Kidney glomerular epithelial cell (primary cell): ENCODE measurements at regions not wholly inside any gene's neighbourhood (a gene's known extent, or its start where the extent isn't known, plus 50 kb on each side); places are given as distances from the start of the nearest gene placed in this dataset.

ENCODE experiments used
- DNase-seq: peaks from one replicate; lab custom pipeline; 2025; lab: John Stamatoyannopoulos, UW

DNA sequence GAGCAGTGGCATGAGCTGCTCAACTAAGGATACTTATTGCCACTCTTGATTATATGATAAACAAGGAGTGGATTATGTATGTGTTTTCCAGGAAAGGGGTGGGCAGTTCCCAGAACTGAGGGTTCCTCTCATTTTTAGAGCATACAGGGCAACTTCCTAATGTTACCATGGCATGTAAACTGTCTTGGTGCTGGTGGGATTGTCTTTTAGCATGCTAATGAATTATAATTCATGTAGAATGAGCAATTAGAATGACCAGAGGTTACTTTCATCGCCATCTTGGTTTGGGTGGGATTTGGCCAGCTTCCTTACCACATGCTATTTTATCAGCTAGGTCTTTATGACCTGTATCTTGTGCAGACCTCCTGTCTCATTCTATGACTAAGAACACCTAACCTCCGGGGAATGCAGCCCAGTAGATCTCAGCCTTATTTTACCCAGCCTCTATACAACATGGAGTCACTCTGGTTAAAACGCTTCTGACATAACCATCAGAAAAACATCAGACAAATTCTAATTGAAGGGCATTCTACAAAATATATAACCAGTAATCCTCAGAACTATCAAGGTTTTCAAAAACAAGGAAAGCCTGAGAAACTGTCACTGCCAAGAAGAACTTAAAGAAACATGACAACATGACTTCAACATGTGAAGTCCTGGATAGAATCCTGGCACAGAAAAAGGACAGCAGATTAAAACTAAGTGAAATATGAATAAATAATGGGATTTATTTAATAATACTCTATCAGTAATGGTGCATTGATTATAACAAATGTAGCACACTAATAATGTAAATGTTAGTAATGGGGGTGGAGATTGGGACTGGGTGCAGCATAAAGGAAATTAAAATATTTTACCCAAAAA, 365.0 kb downstream of the SEMA3D start:
- DNase-seq: no peak

- no peak for DNase-seq
Measured at GRCh38 chr7:84820481-84820880, 366.4 kb downstream of the SEMA3D start.

DNA sequence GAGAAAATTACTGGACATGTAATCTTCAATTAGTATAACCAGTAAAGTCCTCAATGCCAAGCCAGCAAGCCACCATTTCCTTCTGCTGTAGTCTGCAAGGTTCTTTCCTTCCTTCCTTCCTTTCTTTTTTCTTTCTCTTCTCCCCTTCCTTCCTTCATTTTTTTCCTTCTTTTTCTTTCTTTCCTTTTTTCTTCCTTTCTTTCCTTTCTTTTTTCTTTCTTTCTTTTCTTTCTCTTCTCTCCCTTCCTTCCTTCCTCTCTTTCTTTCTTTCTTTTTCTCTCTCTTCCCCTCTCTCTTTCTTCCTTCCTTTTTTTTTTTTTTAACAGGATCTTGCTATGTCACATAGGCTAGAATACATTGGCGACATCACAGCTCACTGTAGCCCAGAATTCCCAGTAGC, 369.8 kb downstream of the SEMA3D start:
- no peak for DNase-seq

DNA sequence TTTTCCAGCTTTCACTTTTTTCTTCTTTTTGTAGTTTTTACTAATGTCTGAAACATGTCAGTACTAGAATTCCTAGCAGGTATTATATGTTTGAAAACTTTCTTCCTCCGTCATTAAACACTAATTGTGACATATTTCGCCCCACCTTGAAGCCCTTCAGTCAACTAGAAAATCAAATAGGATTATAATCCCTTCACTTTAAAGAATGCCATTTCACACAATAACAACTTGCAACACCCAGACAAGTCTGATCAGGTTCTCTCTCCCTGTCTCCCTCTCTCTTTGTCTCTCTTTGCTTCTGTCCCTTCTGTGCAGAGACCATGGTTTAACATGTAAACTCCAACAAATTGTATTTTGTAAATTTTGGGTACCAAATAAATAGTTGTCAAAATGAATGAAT, 373.5 kb downstream of the SEMA3D start:
- DNase-seq: no peak

DNA sequence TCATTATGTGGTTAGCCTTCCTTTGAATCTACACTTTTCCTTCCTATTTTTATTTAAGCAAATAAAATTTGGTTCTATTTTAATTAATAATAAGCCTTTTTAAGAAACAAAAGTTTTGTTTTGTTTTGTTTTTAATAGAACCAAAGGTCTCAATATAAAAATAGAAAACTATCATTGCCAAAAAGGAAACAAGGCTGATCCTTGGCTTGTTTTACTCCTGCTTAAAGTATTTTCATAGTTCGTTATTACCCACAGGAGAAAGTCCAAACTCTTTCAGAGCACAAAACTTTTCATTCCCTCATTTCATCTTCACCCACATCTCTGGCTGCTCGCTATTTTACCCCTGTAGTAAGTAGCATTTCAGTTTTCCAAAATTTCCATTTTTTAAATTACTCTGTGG, 374.8 kb downstream of the SEMA3D start:
- DNase-seq: no peak

DNA sequence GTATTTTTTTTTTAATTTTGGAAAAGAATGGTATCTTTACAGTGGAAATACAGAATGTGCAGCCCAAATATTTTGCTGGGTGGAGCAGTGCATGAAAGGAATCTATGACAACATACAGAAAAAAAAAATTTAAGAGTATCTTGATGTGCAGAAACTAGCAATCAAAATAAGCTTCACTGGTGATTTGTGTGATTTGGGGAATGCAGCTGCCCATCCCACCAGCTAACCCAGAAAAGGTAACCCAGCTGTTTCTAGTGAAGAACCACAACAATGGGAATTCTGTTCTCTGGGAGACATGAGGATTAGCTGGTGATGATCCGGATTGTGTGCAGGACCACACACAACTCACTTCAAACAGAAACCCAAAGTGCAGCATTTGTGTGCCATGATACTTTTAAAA, 375.5 kb downstream of the SEMA3D start:
- DNase-seq: no peak

DNA sequence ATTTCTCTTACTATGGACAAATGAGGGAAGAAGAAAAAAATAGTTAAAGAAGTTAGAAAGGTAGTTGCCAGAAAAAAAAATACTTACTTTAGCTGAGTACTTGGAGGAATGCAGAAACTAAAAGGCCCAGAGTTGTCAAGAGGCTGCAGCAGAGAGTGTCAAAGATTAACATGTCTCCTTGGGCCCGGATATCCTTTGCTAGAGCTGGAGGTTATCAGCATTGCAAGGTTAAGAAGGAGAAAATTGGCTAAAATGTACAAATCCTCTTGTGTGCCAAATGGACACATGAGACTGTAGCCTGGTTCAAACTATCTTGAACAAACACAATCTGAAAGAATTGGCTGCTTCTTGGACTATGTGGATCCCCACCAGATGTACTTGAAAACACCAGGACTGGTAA, 377.0 kb downstream of the SEMA3D start:
- no peak for DNase-seq

DNA sequence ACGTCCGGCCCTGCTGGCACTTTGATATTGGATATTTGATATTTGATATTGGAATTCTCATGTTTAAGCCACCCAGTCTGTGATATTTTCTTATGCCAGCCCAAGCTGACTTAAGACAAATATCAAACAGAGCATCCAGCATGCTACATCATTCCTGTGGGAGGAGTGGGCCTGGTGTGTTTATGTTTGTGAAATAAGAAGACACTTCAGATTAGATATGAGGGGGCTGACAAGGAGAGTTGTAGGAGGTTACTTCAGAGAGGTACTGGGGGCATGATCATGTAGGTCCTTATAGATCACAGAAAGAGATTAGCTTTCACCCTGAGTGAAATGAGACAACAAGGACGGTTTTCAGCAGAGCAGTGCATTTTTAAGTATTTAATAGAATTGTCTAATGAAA, 382.9 kb downstream of the SEMA3D start:
- DNase-seq: no peak

- no peak for DNase-seq
Measured at GRCh38 chr7:84801396-84801795, 385.5 kb downstream of the SEMA3D start.

DNA sequence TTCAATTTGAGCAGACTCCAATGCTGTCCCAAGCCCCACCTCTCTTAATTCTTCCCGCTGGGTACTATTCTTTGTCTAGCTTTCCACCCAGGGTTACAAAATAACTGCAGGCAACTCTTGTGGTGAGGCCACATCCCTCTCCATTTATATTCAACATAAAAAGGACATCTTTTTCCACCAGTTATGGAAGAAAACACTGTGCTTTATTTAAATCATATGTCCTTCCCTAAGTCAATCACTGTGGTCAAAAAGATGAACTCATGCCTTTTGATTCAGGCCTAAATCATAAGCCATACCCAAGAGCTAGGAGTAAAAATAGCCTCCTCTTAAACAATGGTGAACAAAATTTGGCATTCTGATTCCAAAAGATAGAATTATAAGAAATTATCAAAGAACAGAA, 386.0 kb downstream of the SEMA3D start:
- DNase-seq: no peak

DNA sequence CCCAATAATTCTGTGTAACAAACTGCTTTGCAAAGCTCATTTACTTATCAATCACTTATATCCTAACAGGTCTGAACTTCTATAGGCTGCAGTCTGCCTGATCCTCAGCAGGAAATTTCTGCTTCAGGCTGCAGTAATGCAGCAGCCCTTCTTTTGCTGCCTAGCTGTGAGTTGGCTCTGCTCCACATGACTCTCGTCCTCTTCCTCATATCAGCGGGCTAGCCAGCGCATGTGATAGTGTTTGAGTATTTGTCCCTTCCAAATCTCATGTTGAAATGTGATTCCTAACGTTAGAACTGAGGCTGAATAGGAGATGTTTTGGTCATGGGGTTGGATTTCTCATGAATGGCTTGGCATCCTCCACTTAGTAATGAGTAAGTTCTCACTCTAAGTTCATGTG, 387.8 kb downstream of the SEMA3D start:
- DNase-seq: no peak

DNA sequence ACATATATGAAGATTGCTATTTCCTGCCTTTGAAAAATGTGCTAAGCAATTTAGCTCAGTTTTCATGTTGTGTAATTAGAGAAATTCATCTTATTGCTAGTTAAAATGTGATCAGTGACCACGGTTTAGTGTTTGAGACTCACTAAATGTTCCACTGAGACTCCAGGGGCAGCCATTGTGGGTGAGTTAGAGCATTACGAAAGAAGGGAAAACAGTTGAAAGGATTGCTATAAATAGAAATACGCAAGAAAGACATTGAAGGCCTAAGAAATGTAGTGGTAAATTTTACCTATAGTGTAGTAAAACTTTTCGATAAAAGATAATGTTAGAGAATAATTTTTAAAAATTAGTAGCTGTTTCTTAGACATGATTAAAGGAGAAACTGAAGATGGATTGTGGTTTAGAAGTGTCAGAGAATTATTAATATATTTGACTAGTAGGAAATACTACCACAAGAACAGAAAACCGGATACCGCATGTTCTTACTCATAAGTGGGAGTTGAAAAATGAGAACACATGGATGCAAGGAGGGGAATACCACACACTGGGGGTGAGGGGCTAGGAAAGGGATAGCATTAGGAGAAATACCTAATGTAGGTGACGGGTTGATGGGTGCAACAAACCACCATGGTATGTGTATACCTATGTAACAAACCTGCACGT, 394.5 kb downstream of the SEMA3D start:
- no peak for DNase-seq

DNA sequence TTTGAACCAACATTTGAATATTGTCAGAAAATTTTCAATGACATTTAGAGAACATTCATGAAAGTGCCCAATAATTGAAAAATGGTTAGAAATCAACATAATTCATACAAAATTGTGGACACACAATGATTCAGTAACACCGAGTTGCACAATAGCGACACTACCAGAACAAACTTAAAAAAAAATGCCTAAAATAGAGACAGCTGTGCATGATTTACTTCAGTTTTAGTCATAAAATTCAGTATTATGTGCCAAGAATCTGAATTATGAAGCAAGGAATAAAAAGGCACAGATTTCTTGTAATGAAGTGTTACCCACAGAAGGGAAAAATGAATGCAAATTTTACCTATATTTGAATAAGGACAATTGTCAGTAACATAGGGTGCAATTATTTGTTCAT, 396.0 kb downstream of the SEMA3D start:
- DNase-seq: no peak

DNA sequence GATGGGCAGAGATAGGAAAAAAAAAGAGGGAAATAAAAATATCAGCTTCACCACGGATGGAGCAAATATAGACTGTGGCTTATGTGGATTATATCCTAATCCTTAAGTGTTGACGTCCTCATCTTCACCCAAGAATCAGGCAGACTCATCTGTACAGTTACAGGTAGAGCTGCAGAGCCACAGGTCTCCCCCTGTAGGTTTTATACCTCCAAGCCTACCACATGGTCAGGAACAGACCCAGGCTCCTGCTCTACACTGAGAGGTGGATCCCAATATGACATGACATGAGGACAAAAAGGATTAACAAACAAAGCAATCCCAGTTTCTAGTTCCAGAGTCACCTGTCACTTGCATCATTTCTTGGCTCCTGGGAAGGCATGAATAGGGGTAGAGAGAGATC, 400.8 kb downstream of the SEMA3D start:
- no peak for DNase-seq

DNA sequence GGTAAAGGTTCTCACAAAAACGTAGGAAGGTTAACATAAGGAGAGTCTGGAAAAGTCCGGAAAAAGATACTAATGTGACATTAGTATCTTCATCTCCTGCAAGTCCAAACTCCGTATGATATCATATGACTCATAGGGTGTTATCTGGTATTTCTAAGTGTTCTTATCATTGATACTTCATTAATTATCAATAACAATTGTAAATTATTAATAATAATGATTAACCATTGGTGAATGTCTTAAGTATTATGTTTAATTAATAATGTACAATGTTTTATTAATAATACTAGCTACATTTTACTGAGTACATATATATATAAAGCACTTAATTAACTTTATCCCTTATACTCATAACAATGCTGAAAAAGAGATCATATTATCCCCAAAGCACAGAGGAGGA, 402.4 kb downstream of the SEMA3D start:
- no peak for DNase-seq

DNA sequence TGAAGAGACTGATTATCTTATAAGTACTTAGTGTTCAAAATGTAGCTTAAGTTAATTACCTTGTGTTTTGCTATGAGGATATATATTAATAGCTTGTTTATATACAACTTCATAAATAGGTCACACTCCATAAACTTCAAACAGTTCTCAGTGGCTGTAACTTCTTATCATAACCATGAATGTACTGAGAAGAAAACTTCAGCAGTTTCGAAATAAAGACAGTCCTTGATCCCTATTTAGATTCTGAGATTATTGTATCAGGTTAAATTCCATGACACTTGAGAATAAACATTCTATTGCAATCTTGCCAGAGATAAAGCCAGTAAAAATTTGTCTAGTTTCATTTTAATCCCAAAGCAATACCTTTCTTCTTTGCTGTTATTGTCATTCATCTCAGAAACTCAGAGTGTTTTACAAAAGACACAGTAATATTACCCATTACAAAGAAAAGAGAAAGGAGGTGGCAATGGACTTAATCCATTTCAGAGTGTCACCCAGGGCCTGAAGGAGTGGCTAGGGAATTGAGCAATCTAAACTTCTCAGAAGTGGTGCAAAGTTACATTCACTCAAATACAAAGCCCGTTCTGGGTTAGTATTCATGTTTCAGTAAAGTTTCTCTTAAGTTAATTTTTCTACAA, 403.6 kb downstream of the SEMA3D start:
- no peak for DNase-seq

DNA sequence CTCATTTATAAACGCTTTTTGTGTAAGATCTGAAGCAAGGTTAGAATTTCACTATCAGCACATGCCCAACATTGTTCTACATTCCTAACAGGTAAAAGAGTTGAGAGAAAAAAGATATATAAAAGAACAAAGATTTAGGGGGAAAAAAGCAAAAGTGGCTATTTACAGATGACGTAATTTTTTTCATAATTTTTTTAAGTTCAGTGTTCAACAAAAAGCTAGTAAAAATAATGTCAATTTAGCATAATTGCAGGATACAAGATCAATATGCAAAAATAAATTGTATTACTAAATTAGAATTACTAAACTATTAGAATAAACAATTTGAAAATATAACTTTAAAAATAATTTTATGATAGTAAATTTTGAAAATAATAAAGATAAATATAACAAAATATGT, 405.0 kb downstream of the SEMA3D start:
- DNase-seq: no peak

- DNase-seq: no peak
Measured at GRCh38 chr7:84780158-84781124, 406.4 kb downstream of the SEMA3D start.

- no peak for DNase-seq
Measured at GRCh38 chr7:84757761-84758160, 429.1 kb downstream of the SEMA3D start.

DNA sequence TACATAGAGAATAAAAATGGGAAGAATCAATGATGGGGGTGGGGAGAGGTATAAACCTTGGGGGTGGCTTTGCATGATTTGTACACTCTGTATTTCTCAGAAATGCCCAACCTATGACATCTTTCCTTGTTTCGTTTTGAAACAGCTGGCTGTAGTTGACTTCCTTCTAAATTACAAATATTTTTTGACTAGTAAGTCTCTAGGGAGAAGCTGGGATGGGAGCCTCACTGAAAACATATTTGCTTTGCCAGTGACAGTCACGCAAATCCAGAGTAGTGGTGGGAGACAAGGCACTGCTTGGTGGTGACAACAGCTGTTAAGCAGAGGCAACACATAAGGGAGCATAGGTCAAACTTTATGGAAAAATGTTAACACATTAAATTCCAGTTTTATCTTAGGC, 440.5 kb downstream of the SEMA3D start:
- no peak for DNase-seq

DNA sequence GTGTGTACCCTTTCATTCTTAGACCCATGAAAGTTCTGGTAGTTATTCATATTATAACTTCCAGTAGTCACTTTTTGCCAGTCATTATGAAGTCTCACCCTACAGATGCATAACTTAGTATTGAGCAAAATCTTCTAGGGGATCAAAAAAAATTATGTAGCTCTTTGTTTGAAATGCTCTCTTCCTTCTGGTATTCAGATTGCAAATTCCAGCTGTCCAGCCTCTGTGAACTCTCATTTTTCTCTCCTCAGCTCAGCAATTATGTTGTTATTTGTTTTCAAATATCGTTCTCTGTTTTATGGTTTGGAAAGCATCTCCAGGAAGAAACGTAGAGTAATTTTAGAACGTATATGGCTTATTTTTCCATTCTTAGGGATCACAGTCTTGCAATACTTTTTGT, 442.5 kb downstream of the SEMA3D start:
- DNase-seq: peak; percentile 63

DNA sequence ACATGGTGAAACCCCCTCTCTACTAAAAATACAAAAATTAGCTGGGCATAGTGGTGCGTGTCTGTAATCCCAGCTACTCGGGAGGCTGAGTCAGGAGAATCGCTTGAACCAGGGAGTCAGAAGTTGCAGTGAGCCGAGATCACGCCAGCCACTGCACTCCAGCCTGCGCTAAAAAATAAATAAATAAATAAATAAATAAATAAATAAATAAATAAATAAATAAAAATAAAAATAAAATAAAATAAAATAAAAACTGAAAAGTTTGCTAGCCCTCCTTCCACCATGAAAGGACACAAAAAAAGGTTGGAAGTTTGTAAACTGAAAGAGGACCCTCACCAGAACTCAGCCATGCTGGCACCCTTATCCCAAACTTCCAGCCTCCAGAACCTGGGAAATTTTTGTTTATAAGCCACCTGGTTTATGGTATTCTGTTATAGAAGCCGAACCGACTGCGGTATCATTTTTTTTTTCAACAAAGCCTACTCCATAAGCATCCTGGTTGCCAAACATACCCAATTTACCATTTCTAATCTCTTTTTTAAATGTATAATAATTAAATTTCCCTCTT, 448.2 kb downstream of the SEMA3D start:
- DNase-seq: no peak
